HT1080 (cell line): ENCODE measurements at regions not wholly inside any gene's neighbourhood (a gene's known extent, or its start where the extent isn't known, plus 50 kb on each side); places are given as distances from the start of the nearest gene placed in this dataset.

Source experiments
- DNase-seq: peaks from one replicate; pipeline ENCODE4 v3.0.0-alpha.2; 2015; ENCODE audit warnings: low read depth

DNA sequence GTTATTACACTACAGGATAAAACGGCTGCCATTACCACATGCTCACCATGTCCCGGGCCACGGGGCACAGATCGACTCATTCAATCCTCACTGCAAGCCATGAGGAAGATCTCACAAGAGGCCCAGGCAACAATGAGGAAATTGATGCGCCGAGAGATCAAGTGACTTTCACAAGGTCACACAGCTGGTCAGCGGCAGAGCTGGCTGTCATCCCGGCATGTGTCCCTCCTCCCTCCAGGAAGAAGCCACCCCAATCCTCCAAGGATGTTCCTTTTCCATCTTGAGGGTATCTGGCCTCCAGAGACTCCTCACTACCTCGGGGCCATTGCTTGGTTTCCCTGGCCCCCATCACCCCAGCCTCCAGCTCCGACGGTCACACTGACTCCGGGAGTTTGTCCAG is 65.3 kb upstream of the GLI2 start:
- no peak for DNase-seq

DNA sequence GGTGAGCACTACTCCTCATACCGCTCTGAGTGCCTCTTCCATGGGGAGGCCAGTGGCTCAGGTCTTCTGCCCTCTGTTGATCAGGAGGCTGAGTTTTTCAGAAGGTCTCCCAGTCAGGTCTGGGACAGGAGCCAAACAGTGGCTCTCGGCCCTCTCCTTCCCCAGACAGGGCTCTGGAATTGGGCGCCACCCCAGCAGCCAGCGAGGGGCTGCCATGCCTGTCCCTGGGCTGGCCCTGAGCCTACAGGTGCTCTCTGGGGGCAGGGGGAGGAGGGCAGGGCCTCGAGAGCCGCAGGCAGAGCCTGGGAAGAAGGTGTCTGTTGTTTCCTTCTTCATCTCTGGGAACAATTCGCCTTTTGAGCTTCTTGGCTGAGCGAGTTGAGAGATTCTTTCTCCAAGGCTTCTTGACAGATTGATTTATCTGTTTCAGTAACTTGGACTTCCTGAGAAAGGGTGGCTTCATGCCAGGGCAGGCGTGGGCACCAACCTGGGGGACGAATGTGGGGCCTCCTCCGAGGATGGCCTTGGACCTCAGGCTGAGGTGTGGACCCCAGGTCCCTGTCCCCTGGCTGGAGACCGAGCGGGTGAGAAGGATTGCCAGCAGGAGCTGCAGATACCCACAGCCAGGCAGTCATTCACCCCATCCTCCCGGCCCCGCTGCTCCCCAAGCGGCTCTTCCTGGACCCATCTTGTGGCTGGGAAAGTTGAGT is 64.7 kb upstream of the GLI2 start:
- DNase-seq = no peak

DNA sequence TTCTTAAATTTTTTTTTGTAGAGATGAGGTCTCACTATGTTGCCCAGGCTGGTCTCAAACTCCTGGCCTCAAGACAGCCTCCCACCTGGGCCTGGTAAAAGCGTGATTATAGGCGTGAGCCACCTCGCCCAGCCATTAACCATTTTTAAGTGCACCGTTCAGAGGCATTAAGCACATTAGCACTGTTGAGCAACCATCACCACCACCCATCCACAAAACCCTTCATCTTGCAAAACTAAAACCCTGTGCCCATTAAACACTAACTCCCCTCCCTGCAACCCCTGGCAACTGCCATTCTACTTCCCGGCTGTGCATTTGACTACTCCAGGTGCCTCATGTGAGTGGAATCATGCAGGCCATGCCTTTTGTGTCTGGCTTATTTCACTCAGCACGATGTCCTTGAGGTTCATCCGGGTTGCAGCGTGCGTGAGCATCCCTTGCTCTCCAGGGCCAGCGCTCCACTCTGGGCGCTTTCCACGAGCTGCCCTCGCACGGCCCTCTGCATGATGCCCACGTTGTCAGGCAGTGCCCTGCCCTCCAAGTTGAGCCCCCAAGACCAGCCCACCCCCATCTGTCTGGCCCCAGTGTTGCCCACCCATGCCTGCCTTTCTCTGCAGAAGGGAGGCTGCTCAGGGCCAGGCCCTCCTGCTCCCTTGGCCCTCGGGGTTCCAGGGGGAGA is 63.0 kb upstream of the GLI2 start:
- DNase-seq = no peak

GRCh38 chr2:120673205-120673550 is 62.5 kb upstream of the GLI2 start:
- DNase-seq = no peak

GRCh38 chr2:120673571-120674061 is 62.1 kb upstream of the GLI2 start:
- DNase-seq = no peak

DNA sequence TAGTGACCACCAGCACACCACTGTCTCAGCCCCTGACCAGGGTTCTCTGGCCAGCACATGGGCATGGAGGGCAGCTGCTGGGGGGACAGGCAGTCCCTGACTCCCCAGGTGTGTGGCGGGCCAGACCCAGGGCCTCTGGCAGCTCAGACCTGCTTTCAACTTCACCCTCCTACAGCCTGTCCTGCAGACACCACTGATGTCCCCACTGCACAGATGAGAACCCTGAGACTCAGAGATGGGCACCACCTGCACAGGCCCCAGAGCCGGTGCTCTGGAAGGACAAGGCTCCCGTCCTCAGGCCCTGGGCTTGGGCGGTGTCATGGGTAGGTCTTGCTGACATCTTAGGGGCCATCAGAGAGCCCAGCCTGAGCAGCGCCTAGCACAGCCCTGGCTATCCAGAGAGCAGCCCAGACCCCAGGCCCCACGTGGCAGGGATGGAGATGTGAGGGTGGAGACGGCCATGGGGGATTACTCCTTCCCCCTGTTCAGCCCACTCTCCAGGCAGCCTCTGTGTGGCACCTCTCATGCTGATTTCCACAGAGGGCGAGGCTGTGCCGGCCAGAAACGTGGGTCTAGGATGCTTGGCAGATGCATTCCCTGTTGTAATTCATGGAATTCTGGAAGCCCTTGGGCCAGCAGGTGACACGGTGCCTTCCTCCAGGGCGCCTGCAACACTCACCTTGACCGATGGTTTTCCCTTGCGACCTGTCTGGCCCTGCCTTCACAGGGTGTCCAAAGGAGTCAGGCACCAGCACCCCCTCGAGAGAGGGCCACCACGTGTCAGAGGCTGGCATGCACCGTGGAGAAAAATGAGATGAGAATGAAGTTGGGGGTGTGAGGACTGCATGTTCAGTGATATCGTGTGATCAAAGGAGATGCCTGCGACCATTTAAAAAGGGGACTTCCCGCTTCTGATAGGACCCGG is 61.2 kb upstream of the GLI2 start:
- no peak for DNase-seq

- DNase-seq = peak; percentile 51
Measured at GRCh38 chr2:120675460-120676130, 60.1 kb upstream of the GLI2 start.

GRCh38 chr2:120677221-120677620 is 58.4 kb upstream of the GLI2 start:
- no peak for DNase-seq

- no peak for DNase-seq
Measured at GRCh38 chr2:120677696-120678247, 57.9 kb upstream of the GLI2 start.

- DNase-seq = no peak
Measured at GRCh38 chr2:120678251-120678650, 57.4 kb upstream of the GLI2 start.

GRCh38 chr2:120678926-120679325 is 56.7 kb upstream of the GLI2 start:
- DNase-seq = no peak

DNA sequence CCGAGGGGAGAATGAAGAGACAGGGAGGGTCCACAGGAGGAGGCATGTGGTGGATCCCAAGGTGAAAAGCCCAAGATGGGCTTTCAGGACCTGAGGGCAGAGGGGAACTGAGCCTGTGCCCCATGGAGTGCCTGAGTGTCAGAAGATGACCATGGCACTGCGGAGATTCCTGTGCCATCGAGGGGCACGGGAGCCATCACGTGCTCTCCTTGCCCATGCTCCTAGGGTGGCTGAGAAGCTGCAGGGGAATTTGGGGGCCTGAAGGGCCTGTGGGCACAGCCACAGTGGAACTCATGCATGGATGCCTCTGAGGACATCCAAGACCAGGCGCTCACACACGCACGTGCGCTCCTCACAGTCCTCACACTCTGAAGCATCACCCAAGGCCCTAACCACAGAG is 56.1 kb upstream of the GLI2 start:
- DNase-seq = no peak

DNA sequence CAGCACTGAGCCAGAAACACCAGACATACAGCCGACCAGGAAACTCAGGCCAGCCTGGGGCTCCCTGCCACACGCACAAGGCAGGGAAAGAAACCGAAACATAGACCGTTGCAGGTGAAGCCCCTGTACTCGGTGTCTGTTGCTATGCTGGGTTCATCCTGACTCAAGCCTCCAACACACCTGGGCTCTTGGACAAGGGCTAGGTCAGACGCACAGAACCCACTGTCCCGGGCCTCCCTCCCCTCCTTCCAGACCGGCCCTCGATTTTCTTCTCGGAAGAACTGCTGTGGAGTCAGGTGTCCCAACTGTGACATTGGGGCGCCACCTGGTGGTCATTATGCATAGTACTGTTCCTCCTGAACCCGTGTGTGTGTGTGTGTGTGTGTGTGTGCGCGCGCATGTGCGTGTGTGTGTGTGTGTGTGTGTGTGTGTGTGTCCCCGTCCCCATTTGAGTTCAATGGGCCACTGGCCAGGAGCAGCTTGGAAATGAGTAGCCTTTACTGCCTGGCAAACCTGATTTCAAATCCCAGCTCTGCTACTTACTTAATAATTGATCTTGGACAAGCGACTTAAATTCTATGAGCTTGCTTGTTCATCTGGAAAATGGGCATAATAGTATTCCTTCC is 55.4 kb upstream of the GLI2 start:
- peak; percentile 64 for DNase-seq

DNA sequence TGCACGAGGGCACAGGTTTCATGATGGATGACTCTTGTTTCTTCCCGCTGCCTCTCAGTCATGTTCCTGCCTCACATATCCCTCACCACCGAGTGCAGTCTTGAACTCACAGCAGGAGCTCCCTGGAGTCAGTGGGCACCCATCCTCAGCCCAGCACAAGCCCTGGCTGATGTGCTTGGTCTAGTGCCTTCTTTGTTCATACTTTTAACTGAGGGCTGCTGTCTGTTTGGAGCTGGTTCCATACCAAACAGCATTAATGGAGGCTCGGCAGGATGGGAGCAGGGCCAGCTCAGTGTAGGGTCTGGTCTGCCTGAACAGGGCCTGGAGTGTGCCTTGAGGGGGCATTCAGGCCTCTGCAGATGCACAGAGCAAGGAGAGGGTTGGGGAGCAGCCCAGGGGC is 54.5 kb upstream of the GLI2 start:
- DNase-seq = no peak

- no peak for DNase-seq
Measured at GRCh38 chr2:120681696-120682288, 53.9 kb upstream of the GLI2 start.

- DNase-seq = peak; percentile 28
Measured at GRCh38 chr2:120682654-120683053, 53.0 kb upstream of the GLI2 start.

DNA sequence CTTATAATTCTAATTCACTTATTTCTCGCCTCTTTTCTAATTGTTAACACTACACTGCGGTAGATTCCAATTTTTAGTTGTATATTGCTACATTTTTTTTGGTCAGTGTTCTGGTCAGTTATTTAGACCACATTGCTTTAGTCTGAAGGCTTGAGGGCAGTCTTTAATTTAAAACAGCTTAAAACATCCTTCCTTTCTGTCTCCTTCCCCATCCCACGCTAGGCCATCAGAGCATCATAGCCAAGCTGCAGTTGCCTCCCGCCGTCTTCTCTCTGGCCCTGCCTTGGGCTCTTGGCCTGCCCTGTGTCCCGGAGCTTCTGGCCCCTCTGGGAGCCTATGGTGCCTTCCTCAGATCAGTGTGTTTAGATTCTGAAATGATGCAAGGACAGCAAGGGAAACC is 52.6 kb upstream of the GLI2 start:
- no peak for DNase-seq

DNA sequence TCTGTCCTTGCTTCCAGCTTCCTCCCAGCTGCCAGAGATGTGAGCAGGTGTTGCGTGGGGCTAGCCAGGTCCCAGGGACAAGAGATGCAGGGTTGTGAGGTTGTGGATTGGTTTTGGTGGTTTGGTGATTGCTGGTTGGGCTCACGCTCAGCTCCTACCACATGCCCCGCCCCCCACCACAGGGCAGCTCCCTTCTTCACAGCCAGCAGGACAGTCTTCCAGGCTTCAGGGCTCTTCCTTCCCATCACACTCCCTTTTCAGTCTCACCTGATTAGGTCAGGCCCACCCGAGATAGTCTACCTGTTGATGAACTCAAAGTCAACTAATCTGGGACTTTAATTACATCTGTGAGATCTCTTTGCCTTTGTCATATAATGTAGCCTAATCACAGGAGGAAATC is 52.0 kb upstream of the GLI2 start:
- no peak for DNase-seq

- DNase-seq = no peak
Measured at GRCh38 chr2:120684289-120685065, 51.2 kb upstream of the GLI2 start.
